Left forelimb (tissue), 1 donor: ENCODE measurements at regions not wholly inside any gene's neighbourhood (a gene's known extent, or its start where the extent isn't known, plus 50 kb on each side); places are given as distances from the start of the nearest gene placed in this dataset.
A peak's percentile ranks its signal among the peaks of the same experiment; 100 is the strongest.
"Not testable (repeated sequence)": the region's sequence is repeated elsewhere in the genome, so short reads cannot be mapped to it uniquely, and the experiment has no call there.

ENCODE experiments used
- DNase-seq: peaks from one replicate; pipeline ENCODE4 v3.0.0-alpha.2; 2018; ENCODE audit warnings: low spot score

- no peak for DNase-seq
Observed at GRCh38 chr14:71742485-71742884, 189.7 kb upstream of the RGS6 start.

GRCh38 chr14:71745072-71745471 lies 187.2 kb upstream of the RGS6 start:
- DNase-seq, result no peak

GRCh38 chr14:71748196-71748595 lies 184.0 kb upstream of the RGS6 start:
- DNase-seq, result no peak

- no peak for DNase-seq
Observed at GRCh38 chr14:71749613-71750238, 182.5 kb upstream of the RGS6 start.

GRCh38 chr14:71751264-71751663 lies 181.0 kb upstream of the RGS6 start:
- no peak for DNase-seq

- no peak for DNase-seq
Observed at GRCh38 chr14:71752111-71752738, 180.0 kb upstream of the RGS6 start.

GRCh38 chr14:71753126-71753830 lies 179.0 kb upstream of the RGS6 start:
- DNase-seq, result peak; percentile 89

GRCh38 chr14:71753976-71754375 lies 178.3 kb upstream of the RGS6 start:
- DNase-seq, result no peak

GRCh38 chr14:71754422-71755095 lies 177.7 kb upstream of the RGS6 start:
- no peak for DNase-seq

- DNase-seq, result no peak
Observed at GRCh38 chr14:71758229-71758951, 173.8 kb upstream of the RGS6 start.

- no peak for DNase-seq
Observed at GRCh38 chr14:71762575-71762974, 169.7 kb upstream of the RGS6 start.

- no peak for DNase-seq
Observed at GRCh38 chr14:71764701-71765382, 167.4 kb upstream of the RGS6 start.

GRCh38 chr14:71765505-71765904 lies 166.7 kb upstream of the RGS6 start:
- no peak for DNase-seq

GRCh38 chr14:71770431-71770830 lies 161.8 kb upstream of the RGS6 start:
- no peak for DNase-seq

GRCh38 chr14:71771421-71771820 lies 160.8 kb upstream of the RGS6 start:
- DNase-seq, result not testable (repeated sequence)

GRCh38 chr14:71771996-71772395 lies 160.2 kb upstream of the RGS6 start:
- DNase-seq, result not testable (repeated sequence)

GRCh38 chr14:71773898-71774481 lies 158.2 kb upstream of the RGS6 start:
- no peak for DNase-seq

- no peak for DNase-seq
Observed at GRCh38 chr14:71776471-71777360, 155.5 kb upstream of the RGS6 start.

GRCh38 chr14:71780075-71780474 lies 152.2 kb upstream of the RGS6 start:
- no peak for DNase-seq

GRCh38 chr14:71780822-71781221 lies 151.4 kb upstream of the RGS6 start:
- DNase-seq, result no peak
